ENCODE measurements at regions not wholly inside any gene's neighbourhood (a gene's known extent, or its start where the extent isn't known, plus 50 kb on each side); places are given as distances from the start of the nearest gene placed in this dataset.

- H3F3A ChIP-seq (ENCODE audit: insufficient read depth) = no peaks in the 10 kb centered on the region
- no peak overlapping the region for H3K27ac ChIP-seq (ENCODE audit: low read depth, low read length)
- no peaks in the 10 kb centered on the region for H3K9me3 ChIP-seq (ENCODE audit: insufficient read depth, low read length)
- TF ChIP-seq EZH2phosphoT487 (conservative IDR thresholded peaks at IDR 0.05; ENCODE audit: low read length) = no peak
- no peak for TF ChIP-seq CTCF (IDR thresholded peaks at IDR 0.05; ENCODE audit: insufficient read depth, low read length, poor library complexity, severe bottlenecking)
- no peaks in the 10 kb centered on the region for H3K9me2 ChIP-seq (replicated peaks; ENCODE audit: insufficient read depth, low read length)
- no peaks in the 10 kb centered on the region for H3K79me2 ChIP-seq (ENCODE audit: insufficient read depth, low read length)
- H3K27me3 ChIP-seq (ENCODE audit: low read length) = no peaks in the 10 kb centered on the region
- no peak overlapping the region for H3K4me3 ChIP-seq (ENCODE audit: insufficient read depth, low read length, poor library complexity, severe bottlenecking)
- no peaks in the 10 kb centered on the region for H4K20me1 ChIP-seq (ENCODE audit: low read depth, low read length)
- no peak overlapping the region for H2AFZ ChIP-seq (ENCODE audit: low read depth, low read length, severe bottlenecking)
- no peaks in the 10 kb centered on the region for H3K36me3 ChIP-seq (ENCODE audit: low read length)
- H3K4me2 ChIP-seq (ENCODE audit: low read depth, low read length, poor library complexity, severe bottlenecking) = no peak overlapping the region
- no peak overlapping the region for H3K9ac ChIP-seq (ENCODE audit: low read length)
These were observed 99.0 kb upstream of the PLXNA2 start for GRCh38 chr1:208343226-208343625.

- Histone ChIP-seq H3K9ac (ENCODE audit: low read length) (no peak overlapping the region), H3K9me2 (replicated peaks; ENCODE audit: insufficient read depth, low read length) (no peaks in the 10 kb centered on the region), H3F3A (ENCODE audit: insufficient read depth) (no peaks in the 10 kb centered on the region), H3K4me3 (ENCODE audit: insufficient read depth, low read length, poor library complexity, severe bottlenecking) (no peak overlapping the region), H3K79me2 (ENCODE audit: insufficient read depth, low read length) (no peaks in the 10 kb centered on the region), H2AFZ (ENCODE audit: low read depth, low read length, severe bottlenecking) (no peak overlapping the region), H3K27ac (ENCODE audit: low read depth, low read length) (no peak overlapping the region), H4K20me1 (ENCODE audit: low read depth, low read length) (no peaks in the 10 kb centered on the region), H3K4me2 (ENCODE audit: low read depth, low read length, poor library complexity, severe bottlenecking) (no peak overlapping the region), H3K9me3 (ENCODE audit: insufficient read depth, low read length) (no peaks in the 10 kb centered on the region), H3K36me3 (ENCODE audit: low read length) (no peaks in the 10 kb centered on the region), H3K27me3 (ENCODE audit: low read length) (no peaks in the 10 kb centered on the region)
- TF ChIP-seq CTCF (IDR thresholded peaks at IDR 0.05; ENCODE audit: insufficient read depth, low read length, poor library complexity, severe bottlenecking) = no peak
- TF ChIP-seq EZH2phosphoT487 (conservative IDR thresholded peaks at IDR 0.05; ENCODE audit: low read length) = no peak
These were observed 100.1 kb upstream of the PLXNA2 start for GRCh38 chr1:208344202-208344857.

GRCh38 chr1:208347191-208347590, 103.0 kb upstream of the PLXNA2 start:
- no peaks in the 10 kb centered on the region for H3K9me2 ChIP-seq (replicated peaks; ENCODE audit: insufficient read depth, low read length)
- H4K20me1 ChIP-seq (ENCODE audit: low read depth, low read length) = no peaks in the 10 kb centered on the region
- no peaks in the 10 kb centered on the region for H3K79me2 ChIP-seq (ENCODE audit: insufficient read depth, low read length)
- H3K4me2 ChIP-seq (ENCODE audit: low read depth, low read length, poor library complexity, severe bottlenecking) = no peak overlapping the region
- H3K36me3 ChIP-seq (ENCODE audit: low read length) = no peaks in the 10 kb centered on the region
- no peak overlapping the region for H3K4me3 ChIP-seq (ENCODE audit: insufficient read depth, low read length, poor library complexity, severe bottlenecking)
- no peaks in the 10 kb centered on the region for H3K27me3 ChIP-seq (ENCODE audit: low read length)
- no peak overlapping the region for H3K27ac ChIP-seq (ENCODE audit: low read depth, low read length)
- H2AFZ ChIP-seq (ENCODE audit: low read depth, low read length, severe bottlenecking) = no peak overlapping the region
- H3K9me3 ChIP-seq (ENCODE audit: insufficient read depth, low read length) = no peaks in the 10 kb centered on the region
- H3K9ac ChIP-seq (ENCODE audit: low read length) = no peak overlapping the region
- no peaks in the 10 kb centered on the region for H3F3A ChIP-seq (ENCODE audit: insufficient read depth)
- TF ChIP-seq CTCF (IDR thresholded peaks at IDR 0.05; ENCODE audit: insufficient read depth, low read length, poor library complexity, severe bottlenecking) (no peak), EZH2phosphoT487 (conservative IDR thresholded peaks at IDR 0.05; ENCODE audit: low read length) (no peak)

Measured in SU-DHL-6 (cell line).